Stimulated activated CD4-positive, alpha-beta T cell treated with anti-CD3 and anti-CD28 coated beads, Interleukin-4, amount 100 ng/mL, for 1 hour (primary cell): ENCODE measurements at regions not wholly inside any gene's neighbourhood (a gene's known extent, or its start where the extent isn't known, plus 50 kb on each side); places are given as distances from the start of the nearest gene placed in this dataset.
"Not testable (repeated sequence)": the region's sequence is repeated elsewhere in the genome, so short reads cannot be mapped to it uniquely, and the experiment has no call there.

Experiments used
- DNase-seq: peaks from one replicate; pipeline ENCODE4 v3.0.0-alpha.2; 2020

DNA sequence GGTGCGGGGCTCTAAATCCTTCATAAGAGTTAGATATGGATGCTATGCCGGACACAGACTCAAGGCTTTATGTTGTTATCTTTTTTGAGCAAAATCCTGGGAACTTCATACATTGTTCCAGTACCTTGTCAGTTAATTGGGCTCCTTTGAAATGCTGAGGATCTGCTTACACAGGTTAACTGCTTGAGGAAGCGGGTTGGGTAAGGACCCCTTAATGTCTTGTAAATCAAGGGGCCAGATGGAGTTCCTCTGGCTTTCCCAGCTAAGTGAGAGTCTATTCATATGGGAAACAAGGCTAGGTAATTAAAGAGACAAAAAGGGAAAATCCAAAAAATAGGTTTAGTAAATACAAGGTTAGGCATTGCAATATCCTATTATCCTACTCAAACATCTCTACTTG is 141.5 kb downstream of the OR2B2 start:
- no peak for DNase-seq

DNA sequence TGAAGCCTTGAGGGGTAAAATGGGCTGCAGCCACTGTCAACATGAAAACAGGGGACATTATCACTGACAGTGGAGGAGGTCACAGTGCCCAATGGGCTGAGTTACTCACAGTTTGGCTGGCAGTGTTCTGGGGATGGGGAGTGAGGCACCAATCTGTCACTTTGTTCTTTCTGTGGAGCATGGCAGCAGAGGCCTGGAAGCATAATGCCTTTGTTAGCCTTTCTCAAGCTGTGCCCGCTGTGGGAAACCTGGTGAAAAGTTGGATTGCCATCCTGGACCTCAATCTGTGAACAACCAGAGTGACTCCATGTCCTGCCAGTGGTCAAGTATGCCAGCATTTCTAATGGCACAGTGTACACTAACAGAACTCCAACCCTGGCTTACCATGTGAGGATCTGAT is 143.6 kb downstream of the OR2B2 start:
- DNase-seq = no peak

DNA sequence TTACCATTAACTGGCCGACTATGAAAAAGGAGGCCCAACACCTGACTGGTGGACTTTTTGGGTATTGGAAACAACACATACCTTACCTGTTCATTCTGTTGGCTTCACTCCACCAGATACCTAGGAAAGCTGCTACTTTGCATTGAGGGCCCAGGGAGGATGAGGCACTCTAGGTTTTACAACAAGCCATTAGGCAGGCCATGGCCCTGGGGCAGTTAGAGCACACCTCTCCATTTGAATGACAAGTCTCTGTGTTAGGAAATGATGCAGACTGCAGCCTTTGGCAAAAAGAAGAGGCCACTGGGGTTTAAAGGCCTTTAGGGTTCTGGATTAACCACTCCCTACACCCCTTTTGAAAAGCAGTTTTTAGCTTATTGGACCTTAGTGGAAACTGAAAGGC is 144.3 kb downstream of the OR2B2 start:
- no peak for DNase-seq

DNA sequence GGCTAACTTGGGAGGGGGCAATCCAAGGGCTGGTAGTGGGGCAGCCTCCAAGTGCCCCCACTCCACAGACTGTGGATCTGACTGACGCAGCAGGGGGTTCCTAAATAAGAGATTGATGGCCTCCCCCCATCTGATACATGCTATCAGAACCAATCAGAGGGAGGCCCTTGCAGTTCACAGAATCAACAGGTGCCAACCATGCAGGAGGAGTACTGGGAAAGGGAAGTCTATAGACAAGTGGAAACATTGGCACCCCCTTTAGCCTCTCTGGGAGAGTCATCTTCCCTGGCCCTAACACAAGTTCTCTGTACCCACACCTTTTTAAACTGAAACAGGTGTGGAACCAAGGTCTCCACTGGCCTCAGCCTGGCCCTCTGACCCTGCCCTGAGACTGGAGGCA is 145.8 kb downstream of the OR2B2 start:
- DNase-seq = no peak

DNA sequence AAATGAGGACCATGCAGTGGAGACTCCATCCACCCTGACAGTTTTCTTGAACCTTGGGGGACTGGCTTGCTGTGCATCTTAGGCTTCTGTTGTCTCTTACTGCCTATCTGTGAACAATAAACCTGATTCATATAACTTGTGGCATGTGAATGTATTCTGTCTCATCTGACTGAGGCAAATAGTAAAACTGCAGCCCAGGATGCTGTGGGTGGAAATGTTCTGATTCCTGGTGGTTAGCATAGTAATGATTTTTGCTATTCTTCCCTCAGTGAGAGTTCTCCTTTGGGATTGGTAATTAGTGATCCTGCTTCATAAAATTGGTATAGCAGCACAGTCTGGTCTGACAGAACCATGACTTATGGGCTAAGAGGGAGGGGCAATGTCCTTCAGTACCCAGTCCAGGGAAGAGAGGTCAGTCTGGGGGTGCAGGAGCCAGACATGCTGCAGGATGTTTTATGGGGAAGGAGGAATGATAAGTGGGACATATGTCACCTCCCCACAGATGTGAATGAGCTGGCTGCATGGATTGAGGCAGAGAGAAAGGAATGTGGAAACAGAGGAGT is 147.1 kb downstream of the OR2B2 start:
- DNase-seq = no peak

DNA sequence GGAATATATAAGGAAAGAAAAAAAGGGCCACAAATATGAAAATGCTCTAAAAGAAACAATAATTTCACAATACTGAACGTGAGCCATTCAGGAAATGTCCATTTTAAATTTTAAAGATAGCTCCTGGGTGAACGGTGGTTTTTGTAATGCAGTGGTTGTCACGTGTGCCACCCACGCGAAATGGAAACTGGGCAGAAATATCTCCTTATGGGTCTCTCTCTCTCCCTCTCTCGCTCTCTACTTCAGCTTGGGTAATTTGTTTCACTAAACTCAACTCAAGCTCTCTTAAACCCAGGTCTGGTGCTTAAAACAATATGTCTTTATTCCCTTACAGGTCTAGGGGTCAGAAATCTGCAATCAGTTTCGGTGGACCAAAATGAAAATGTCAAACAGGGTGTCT is 150.8 kb downstream of the OR2B2 start:
- DNase-seq = no peak

DNA sequence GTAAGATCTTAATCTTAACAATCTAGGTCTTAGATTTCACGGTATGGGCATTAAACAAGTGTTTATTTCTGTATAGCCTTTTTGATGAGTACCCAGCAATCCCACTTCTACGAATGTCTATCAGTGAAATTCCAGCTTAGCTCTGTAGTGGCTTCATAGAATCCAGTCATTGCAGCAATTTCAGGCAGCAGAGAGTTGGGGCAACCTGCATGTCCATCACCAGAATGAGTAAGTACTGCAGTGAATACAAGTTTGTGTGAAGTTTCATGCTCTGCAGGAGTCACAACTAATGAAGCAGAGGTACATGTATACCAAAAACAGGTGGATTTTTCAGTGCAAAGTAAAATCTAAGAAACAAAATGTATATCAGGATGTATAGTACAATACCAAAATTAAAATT is 151.7 kb downstream of the OR2B2 start:
- no peak for DNase-seq

DNA sequence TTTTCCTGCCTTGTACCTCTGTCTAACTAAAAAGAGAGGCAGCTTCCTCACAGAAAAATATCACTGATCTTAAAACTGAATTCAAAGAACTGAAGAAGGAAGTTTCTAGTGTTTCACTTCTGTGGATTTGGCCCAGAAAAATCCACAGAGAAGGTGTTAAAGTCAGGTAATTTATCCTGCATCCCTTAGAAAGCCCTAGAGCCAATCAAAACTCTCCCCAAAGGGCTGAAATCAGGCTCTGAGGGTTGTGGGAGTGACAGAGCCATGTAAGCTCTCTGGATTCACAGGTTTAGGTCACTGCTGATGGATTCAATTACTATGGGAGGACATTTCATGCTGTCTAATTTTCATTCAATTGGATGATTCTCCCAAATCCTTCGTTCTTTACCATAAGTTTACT is 152.3 kb downstream of the OR2B2 start:
- no peak for DNase-seq

DNA sequence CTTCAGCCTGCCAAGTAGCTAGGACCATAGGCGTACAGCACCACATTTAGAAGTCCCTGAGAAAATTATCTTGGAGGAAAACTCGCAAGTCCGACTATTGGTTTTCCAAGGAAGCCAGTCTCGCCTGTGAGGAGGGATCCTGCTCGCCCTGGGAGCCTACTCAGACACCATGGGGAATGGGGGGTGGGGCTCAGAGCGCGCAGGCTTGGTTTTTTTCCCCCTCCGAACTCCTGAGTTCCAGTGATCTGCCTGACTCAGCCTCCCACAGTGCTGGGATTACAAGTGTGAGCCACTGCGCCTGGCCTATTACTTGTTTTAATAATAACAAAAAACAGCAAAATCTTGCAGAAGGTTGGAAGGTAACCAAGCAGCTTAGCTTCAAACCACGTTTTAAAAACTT is 153.7 kb downstream of the OR2B2 start:
- DNase-seq = no peak

DNA sequence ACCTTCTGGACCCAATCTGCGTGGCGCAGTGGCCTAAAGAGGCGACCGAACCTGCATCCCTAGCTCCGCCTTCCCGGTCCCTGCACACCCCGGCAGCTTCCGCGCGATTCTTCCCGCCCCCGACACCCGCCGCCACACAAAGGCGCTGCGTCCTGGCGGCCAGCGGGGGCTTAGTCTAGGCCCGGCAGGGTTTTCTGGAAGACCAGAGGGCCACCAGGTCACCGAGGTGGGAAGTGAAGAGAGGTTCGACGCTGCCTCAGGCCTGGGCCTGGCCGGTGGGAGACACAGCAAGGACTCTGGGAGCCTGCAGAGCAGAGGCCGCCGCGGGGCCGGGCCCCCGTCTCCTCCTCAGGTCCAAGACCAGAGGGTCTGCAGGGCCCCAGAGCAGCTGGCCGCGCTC is 154.9 kb downstream of the OR2B2 start:
- DNase-seq = peak; percentile 64

DNA sequence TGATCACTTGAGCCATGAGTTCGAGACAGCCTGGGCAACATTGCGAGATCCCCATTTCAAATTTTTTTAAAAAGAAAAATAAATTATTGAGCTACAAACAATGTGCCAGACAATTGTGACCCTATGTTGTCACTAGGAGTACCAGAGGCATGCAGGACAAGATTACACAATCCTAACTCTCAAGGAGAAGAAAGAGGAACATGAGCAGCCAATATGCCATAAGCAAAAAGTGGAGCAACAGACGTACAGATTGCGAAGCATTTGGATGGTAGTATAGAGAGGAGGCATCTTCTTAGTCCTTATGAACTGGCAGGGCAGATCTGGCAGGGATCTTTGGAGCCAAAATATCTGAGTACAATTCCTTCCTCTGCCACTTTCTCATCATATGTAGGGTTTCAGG is 156.4 kb downstream of the OR2B2 start:
- no peak for DNase-seq

DNA sequence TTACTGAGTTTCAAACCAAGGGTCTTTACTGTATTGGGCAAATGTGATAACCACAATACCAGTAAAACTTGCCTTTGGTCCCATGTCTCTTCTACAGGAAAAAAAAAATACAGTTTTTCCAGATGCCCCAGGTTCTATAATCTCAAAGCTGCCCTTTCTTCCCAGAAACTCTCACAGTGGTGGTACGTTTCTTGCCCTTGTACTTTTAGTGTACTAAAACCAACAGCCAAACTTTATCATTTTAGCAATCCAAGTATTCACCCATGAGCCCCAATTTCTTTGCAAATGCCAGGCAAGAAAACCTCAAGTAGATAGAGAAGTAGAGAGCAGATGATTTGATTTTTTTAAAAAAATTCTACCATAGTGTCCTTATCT is 157.8 kb downstream of the OR2B2 start:
- DNase-seq = no peak

DNA sequence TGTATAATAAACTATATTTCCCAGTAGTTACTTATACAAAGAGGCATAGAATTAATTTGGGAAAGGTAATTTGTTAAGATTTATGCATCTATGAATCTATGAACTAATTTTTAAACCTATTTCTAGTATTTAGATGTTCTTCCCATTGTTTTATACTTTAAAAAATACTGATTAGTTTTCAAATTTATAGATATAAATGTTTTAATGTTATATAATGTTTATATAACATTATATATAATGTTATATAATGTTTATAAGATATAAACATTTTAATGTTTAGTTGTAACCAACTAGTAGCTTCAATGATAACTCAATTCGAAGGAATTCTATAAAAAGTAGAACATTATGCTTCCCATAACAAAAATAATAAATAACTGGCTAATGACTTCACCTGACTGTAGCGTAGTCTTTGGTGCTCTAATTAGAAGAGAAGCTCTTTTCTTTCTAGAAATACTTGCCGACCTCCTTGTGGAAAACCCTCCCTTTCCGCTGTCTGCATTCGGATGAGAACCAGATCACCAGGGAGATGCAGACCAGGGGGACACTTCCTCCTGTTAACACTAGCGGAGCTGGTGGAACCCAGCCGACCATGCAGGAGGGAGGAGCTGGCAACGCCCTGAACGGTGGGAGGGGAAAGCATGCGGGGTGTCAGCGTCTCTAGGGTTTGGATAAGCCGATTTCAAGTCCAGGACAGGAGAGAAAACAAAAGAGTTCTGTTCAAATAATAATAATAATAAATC is 158.4 kb downstream of the OR2B2 start:
- DNase-seq = peak; percentile 76

DNA sequence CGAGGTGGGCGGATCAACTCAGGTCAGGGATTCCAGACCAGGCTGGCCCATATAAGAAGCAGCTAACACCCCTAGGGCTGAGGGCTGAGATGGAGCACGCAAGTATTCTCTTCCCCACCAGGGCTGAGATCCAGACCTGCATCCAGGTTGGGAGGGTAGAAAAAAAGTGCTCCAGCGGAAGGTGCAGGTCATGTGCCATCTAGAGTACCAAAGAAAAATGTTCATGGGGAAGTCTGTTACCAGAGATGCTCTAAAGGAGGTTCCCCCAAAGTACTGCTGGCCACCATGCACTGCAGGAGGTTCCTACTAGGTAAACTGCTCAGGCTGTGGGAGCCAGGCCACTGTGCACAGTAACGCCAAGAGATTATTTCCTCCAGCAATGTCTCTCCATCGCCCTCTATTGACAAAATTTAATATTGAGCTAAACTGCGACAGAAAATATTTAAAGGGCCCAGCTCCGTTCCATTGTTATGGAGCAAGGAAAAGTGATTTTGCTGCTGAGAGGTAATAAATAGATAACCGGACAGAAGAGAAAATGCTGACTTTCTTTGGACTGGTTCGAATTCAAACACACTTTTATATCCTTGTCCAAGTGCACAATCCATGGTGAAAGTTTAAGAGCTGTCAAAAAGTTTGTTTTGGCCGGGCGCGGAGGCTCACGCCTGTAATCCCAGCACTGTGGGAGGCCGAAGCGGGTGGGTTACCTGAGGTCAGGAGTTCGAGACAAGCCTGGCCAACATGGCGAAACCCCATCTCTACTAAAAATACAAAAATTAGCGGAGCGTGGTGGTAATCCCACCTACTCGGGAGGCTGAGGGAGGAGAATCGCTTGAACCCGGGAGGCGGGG is 159.9 kb downstream of the OR2B2 start:
- peak; percentile 45 for DNase-seq

DNA sequence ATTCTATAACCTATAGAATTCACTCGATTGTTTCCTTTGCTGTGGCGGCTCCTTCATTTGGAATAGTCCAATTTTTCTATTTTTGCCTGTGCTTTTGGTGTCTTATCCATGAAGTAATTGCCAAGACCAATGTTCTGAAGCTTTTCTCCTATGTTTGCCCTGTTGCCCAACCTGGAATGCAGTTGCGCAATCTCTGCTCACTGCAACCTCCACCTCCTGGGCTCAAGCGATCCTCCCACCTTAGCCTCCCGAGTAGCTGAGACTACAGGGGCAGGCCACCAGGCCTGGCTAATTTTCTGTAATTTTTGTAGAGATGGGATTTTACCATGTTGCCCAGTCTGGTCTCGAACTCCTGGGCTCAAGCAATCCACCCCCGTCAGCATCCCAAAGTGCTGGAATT is 163.5 kb downstream of the OR2B2 start:
- no peak for DNase-seq

DNA sequence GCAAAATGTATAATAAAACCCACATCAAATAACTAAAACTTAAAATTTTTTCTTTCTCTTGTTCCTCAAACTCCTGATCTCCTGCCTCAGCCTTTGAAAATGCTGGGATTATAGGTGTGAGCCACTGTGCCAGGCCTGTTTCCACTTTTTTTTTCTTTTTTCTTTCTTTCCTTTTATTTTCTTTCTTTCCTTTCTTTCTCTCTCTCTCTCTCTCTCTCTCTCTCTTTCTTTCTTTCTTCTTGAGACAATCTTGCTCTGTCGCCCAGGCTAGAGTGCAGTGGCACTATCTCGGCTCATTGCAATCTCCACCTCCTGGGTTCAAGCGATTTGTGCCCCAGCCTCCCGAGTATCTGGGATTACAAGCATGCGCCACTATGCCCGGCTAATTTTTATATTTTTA is 164.6 kb downstream of the OR2B2 start:
- DNase-seq = no peak

DNA sequence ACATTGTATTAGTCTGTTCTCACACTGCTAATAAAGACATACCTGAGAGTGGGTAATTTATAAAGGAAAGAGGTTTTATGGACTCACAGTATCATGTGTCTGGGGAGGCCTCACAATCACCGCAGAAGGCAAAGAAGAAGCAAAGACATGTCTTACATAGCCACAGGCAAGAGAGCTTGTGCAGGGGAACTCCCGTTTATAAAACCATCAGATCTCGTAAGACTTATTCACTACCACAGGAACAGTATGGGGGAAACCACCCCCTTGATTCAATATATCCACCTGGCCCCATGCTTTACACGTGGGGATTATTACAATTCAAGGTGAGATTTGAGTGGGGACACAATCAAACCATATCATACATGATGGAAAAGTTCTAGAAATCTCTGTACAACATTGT is 165.3 kb downstream of the OR2B2 start:
- DNase-seq = not testable (repeated sequence)

DNA sequence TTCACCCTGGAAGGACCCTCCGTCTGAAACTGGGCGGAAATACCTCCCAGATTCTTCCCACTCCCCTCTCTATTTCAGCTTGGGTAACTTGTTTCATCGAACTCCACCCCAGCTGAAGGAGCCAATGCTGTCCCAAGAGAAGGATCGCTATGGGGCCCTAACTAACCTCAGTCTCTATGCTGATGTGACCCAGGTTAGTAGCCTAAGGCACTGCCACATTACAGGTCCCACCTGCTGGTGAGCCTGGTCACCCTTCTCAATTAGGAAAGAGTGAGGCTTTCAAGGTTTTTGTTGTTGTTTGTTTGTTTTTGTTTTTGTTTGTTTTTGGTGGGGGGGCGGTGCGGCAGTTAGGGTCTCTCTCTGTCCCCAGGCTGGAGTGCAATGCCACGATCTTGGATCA is 168.4 kb downstream of the OR2B2 start:
- no peak for DNase-seq

DNA sequence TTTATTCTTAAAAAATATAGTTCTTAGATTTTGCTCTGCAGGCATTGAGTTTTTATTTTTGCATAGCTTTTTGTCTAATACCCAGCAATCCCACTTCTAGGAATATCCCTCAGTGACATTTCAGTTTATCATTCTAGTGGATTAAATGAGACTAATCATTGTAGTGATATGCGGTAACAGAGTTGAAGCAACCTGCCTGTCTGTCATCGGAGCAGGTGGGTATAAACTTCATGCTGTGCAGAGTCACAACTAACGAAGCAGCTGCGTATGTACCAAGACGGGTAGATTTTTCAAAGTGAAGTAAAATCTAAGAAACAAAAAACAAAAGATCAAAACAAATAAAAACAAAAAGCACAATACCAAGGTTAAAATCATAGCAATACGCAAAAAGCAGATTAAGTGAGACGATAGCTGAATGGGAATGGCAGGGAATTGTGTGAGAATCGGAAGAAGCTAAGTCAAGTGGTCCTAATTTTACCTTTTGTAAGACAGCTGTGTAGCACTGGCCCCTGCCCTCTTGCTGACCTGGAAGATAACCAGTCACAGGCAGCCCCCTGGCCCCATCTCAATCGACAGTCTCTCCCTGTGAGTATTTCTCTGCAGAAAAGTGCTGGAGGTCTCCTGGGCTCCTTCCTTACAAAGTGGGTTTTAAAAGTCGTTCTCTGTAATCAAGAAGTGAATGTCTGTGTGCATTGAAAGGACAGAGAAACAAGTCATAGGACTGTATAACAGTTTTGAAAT is 169.2 kb downstream of the OR2B2 start:
- DNase-seq = no peak

DNA sequence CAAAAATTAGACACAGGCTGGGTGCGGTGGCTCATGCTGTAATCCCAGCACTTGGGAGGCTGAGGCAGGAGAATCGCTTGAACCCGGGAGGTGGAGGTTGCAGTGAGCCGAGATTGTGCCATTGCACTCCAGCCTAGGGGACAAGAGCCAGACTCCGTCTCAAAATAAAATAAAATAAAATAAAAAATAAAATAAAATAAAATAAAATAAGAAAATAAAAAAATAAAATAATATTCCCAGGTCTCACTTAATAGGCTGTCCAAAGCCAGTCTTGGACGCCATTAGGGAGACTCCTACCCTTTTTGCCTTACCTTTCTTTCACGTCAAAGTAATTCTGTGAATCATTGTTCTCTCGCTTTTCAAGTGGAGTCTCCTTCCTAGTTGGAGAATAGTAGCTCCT is 172.3 kb downstream of the OR2B2 start:
- not testable (repeated sequence) for DNase-seq

DNA sequence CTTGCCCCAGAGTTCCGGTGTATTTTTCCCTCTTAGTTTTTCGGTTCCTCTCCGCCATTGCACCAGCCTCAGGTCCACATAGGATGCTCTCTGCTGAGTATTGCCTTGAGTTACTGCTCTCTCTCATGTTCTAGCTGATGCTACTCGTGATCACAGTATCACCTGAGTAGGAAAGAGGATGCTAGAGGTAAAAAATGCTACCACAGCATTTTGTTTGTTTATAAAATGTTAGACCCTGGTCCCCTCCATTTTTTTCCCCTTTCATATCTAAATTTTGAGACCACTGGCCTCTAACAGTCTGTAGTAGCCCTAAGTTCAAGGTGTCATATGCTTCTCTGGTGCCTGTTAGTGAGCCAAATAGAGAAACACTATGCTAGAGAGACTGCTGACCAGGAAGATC is 175.5 kb downstream of the OR2B2 start:
- no peak for DNase-seq

DNA sequence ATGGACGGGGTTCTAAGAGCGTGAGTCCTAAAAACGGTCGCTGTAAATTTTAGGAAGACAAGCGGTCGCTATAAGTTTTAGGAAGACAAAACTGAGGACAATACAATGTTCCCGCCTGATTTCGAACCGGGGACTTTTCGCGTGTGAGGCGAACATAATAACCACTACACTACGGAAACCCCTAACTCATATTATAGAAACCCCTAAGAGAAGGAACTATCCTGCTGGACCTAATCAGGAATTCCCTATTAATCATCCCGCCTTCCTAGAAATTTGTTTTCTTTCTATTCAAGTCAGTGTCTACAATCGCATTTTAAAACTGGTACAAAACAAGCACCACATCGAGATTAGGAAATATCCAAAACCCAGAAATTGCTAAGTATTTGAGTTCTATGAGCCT is 183.8 kb downstream of the OR2B2 start:
- no peak for DNase-seq

DNA sequence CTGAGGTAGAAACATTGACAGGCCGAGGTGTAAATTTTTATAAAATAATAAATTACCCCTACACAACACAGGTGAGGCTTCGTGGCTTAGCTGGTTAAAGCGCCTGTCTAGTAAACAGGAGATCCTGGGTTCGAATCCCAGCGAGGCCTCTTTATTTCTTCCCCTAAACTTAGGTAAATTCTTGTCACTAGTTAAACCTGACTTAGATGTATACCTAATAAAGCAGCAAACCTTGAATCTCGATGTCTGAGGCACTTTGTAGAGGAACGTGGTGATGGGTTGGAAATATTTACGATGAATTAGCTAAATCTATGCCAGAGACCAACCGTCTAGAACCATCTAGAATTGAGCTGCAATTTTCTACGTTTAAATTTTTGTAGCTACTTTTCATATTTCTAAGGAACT is 185.6 kb downstream of the OR2B2 start:
- DNase-seq = no peak
